Cardiac fibroblast (primary cell): ENCODE measurements at regions not wholly inside any gene's neighbourhood (a gene's known extent, or its start where the extent isn't known, plus 50 kb on each side); places are given as distances from the start of the nearest gene placed in this dataset.
A peak's percentile ranks its signal among the peaks of the same experiment; 100 is the strongest.

Source experiments
- DNase-seq, 2 donors: peaks; one replicate each; pipeline versions ENCODE4 v3.0.0 to v3.0.0-alpha.2; 2010; ENCODE audit warnings: low read depth in 2 of 2
- H3K4me3 ChIP-seq, 2 donors: replicated peaks in 1 of 2; 1 replicate in 1 of 2; 2 replicates in 1 of 2; pipeline ENCODE4 v1.5.1; 2011; ENCODE audit warnings: low read depth in 2 of 2, low read length in 2 of 2, mild to moderate bottlenecking in 2 of 2, moderate library complexity in 1 of 2
- TF ChIP-seq, protein P1 (sequence below): IDR thresholded peaks from one replicate; pipeline ENCODE4 v1.5.1; 2011; ENCODE audit warnings: low read depth, mild to moderate bottlenecking, low read length, inconsistent platforms

GRCh38 chr6:12230523-12230922 is 59.6 kb upstream of the EDN1 start:
- DNase-seq = no peak
- TF ChIP-seq, protein P1, sequence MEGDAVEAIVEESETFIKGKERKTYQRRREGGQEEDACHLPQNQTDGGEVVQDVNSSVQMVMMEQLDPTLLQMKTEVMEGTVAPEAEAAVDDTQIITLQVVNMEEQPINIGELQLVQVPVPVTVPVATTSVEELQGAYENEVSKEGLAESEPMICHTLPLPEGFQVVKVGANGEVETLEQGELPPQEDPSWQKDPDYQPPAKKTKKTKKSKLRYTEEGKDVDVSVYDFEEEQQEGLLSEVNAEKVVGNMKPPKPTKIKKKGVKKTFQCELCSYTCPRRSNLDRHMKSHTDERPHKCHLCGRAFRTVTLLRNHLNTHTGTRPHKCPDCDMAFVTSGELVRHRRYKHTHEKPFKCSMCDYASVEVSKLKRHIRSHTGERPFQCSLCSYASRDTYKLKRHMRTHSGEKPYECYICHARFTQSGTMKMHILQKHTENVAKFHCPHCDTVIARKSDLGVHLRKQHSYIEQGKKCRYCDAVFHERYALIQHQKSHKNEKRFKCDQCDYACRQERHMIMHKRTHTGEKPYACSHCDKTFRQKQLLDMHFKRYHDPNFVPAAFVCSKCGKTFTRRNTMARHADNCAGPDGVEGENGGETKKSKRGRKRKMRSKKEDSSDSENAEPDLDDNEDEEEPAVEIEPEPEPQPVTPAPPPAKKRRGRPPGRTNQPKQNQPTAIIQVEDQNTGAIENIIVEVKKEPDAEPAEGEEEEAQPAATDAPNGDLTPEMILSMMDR = no peak
- no peak overlapping the region for H3K4me3 ChIP-seq

DNA sequence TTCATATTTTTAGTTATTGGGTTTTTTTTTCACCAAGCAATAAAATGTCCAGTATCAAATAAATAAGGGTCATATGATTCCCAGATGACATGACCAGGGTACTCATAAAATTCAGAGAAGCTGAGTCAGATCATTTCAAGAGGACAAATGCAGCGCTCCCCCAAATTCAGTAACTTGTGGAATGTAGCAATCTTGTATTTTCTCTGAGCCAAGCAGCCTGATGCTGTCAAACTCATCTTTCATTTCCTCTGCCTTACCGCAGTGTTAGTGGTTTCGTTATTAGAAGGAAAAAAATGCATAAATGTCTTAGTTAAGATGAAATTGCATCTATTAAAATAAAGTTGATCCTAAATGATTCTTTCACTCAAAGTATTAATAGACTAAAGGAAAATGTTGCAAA is 57.8 kb upstream of the EDN1 start:
- H3K4me3 ChIP-seq = no peak overlapping the region
- DNase-seq = peak; percentile 60 to 79
- TF ChIP-seq, protein P1 = no peak

DNA sequence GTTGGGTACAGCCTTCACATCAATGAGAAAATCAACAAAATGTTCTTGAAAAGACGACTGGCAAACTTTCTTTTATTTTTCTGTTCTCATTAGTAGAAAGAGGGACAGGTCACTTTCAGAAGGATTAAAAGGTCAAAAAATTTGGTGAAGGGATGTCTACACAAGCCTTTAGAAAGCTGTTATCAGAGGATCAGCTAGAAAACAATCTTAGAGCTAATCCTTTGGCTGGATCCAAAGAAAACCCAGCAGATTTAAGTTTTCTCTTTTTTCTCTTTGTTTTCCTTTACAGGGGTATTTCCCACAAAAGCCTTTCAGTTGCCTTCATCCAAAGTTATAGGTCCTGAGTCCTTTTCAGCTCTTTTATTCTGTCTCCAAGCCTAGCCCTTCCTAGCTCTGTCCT is 57.3 kb upstream of the EDN1 start:
- no peak overlapping the region for H3K4me3 ChIP-seq
- TF ChIP-seq, protein P1 = no peak
- DNase-seq = no peak

DNA sequence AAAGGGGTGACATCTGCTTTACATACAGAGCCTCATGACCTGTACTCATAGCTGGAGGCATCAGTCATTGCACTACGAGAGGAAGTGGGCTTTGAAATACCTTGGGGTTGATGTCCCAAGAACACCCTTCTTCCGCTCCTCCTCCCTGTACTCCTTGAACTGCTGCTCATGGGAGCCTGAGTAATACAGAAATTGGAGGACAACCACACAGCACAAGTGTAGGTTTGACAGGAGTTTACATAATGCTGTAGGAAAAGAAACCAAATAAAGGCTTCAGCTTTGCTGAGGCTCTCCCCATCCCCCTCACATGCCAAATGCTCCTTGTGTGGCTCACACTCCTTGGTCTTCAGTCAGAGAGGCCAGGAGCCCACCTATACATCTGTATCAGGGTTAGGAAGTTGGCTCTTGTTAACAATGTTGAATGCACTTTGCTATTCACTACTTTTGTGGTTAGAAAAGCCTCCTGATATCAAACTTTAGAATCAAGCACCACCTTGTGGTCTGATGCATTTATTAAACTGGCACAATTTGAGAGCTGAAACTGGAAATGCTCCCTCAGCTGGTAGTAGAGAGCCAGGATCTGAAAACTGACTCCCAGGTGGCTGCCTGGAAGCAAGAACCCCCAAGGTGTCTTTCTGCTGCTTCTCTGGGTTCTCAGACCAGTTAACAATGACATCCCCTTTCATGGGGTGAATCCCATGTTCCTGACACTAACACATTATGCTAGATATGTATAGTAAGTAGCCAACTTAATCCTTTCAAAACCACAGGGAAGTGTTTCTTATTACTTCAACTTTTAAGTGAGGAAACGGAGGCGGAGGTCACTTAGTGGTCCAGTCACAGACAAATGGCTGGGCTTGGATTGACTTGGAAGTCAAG is 56.2 kb upstream of the EDN1 start:
- H3K4me3 ChIP-seq = no peak overlapping the region
- TF ChIP-seq, protein P1 = peak; percentile 80
- DNase-seq = peak; percentile 84 to 87

DNA sequence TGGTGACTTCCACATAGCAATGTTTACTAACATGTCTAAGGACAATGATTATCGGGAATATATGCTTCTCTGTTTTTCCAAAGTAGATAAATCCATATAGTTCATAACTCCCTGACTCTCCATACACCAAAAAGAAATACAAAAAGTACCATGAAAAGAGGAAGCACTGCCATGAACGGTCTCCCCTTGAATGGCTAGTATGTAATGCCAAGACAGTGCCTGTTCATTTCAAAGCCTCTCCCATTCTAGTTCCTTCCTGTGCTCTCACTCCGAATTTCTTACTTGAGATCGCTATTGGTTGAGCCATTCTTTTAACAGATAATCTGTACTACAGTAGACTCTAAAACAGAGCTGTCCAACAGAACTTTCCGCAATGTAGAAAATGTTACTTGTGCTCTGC is 54.8 kb upstream of the EDN1 start:
- TF ChIP-seq, protein P1 = no peak
- no peak for DNase-seq

DNA sequence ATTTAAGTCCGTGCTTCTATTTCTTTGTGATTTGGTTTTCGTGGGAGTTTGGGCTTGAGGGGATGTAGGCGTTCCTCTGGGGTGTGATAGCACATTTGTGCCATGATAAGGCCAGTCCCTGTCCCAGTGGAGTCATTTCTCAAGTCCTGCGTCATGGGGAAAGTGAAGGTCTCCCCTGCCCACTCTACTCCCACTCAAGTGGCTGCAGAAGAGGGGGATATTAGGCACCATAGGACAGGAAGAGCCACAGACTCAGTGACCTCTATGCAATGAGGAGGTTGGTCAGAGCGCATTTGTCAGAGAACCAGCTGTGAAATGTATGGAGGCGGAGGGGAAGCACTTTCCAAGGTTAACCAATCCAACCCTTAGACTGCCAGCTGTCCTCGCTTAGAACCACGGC is 51.9 kb upstream of the EDN1 start:
- no peak for DNase-seq
- TF ChIP-seq, protein P1 = no peak
- no peak overlapping the region for H3K4me3 ChIP-seq

More for the DNA sequence above, 54.8 kb upstream of the EDN1 start:
- no peak overlapping the region for H3K4me3 ChIP-seq
